Small intestine (tissue), 7 donors: ENCODE measurements at regions not wholly inside any gene's neighbourhood (a gene's known extent, or its start where the extent isn't known, plus 50 kb on each side); places are given as distances from the start of the nearest gene placed in this dataset.

ENCODE experiments used
- DNase-seq, 2 donors: peaks; one replicate each; pipeline versions ENCODE4 v3.0.0 to v3.0.0-alpha.2; 2013
- FAIRE-seq: peaks from 2 replicates; lab custom pipeline; 2012; peaks lifted over from hg19 to GRCh38; lab: Jason Lieb, UNC
- H3K27ac ChIP-seq, 3 donors: one replicate each; pipeline ENCODE4 v1.5.1; 2013; ENCODE audit warnings: low read length in 2 of 3, mild to moderate bottlenecking in 2 of 3, control low read depth in 1 of 3, inconsistent platforms in 1 of 3, low read depth in 1 of 3, moderate library complexity in 1 of 3
- H3K27me3 ChIP-seq, 3 donors: one replicate each; pipeline ENCODE4 v1.6.1; 2013; ENCODE audit warnings: low read length in 3 of 3, inconsistent platforms in 1 of 3; ENCODE audit not compliant: control insufficient read depth in 3 of 3, insufficient read depth in 3 of 3
- H3K36me3 ChIP-seq, 3 donors: one replicate each; pipeline ENCODE4 v1.6.1; 2013; ENCODE audit warnings: low read length in 3 of 3, inconsistent platforms in 1 of 3, low read depth in 1 of 3, mild to moderate bottlenecking in 1 of 3, moderate library complexity in 1 of 3; ENCODE audit not compliant: control insufficient read depth in 3 of 3, insufficient read depth in 2 of 3
- H3K4me1 ChIP-seq, 3 donors: one replicate each; pipeline ENCODE4 v1.6.1; 2013; ENCODE audit warnings: low read length in 2 of 3, inconsistent platforms in 1 of 3, low read depth in 1 of 3, mild to moderate bottlenecking in 1 of 3, moderate library complexity in 1 of 3; ENCODE audit not compliant: control insufficient read depth in 3 of 3, insufficient read depth in 2 of 3
- H3K4me3 ChIP-seq, 3 donors: one replicate each; pipeline ENCODE4 v1.5.1; 2013; ENCODE audit warnings: low read length in 3 of 3, control low read depth in 1 of 3, inconsistent platforms in 1 of 3, low read depth in 1 of 3, mild to moderate bottlenecking in 1 of 3, moderate library complexity in 1 of 3
- H3K9me3 ChIP-seq, 2 donors: one replicate each; pipeline ENCODE4 v1.6.1; 2013; ENCODE audit warnings: low read depth in 1 of 2, low read length in 1 of 2; ENCODE audit not compliant: control insufficient read depth in 2 of 2, insufficient read depth in 1 of 2
- WGBS, 3 donors: extraction: QIAGEN DNeasy Blood & Tissue Kit; methylation state at CpG; one replicate each; pipeline ENCODE4 v1.1.7; 2013; 5-methylcytosine and 5-hydroxymethylcytosine counted together
- donor health status: healthy with polysubstance abuse.
- donor health status: control.
- donor health status: control.
- donor health status: Bipolar disorder and iron deficiency.
- donor health status: healthy.

DNA sequence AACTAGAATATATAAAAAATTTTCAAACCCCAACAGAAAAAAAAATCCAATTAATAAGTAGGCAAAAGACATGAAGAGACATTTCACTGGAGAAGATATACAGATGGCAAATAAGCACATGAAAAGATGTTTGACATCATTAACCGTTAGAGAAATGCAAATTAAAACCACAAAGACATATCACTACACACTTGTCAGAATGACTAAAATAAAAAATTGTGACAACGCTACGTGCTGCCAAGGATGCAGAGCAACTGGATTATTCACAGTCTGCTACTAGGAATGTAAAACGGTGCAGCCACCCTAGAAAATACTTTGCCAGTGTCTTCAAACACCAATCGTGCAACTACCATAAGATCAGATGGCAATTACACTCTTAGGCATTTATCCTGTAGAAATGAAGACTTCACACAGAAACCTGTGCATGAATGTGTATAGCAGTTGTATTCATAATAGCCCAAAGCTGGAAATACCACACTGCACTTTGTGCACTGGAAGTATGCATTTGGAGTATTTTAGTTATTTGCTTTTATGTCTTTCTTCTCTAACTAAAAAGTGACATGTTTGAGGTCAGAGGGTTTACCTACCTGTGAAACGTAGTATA is 75.3 kb upstream of the PALMD start:
- no peaks in the 10 kb centered on the region for H3K4me1 ChIP-seq
- DNase-seq = no peak
- no peak overlapping the region for H3K27ac ChIP-seq
- no peak overlapping the region for H3K4me3 ChIP-seq
- H3K27me3 ChIP-seq = no peaks in the 10 kb centered on the region
- FAIRE-seq = no peak
- 58 to 71% (median 60%) methylated on average over 6 of the region's 6 CpGs for WGBS, 3 donors
- H3K9me3 ChIP-seq = no peaks in the 10 kb centered on the region
- H3K36me3 ChIP-seq = no peaks in the 10 kb centered on the region

GRCh38 chr1:99571092-99571734 is 74.7 kb upstream of the PALMD start:
- H3K27ac ChIP-seq = no peak overlapping the region
- no peaks in the 10 kb centered on the region for H3K27me3 ChIP-seq
- DNase-seq (no peak), FAIRE-seq (no peak)
- WGBS, 3 donors = 20 to 49% (median 33%) methylated on average over 6 of the region's 6 CpGs
- H3K4me3 ChIP-seq = no peak overlapping the region
- H3K36me3 ChIP-seq = no peaks in the 10 kb centered on the region
- no peaks in the 10 kb centered on the region for H3K4me1 ChIP-seq
- H3K9me3 ChIP-seq = no peaks in the 10 kb centered on the region

GRCh38 chr1:99573431-99574217 is 72.3 kb upstream of the PALMD start:
- 64 to 80% (median 67%) methylated on average over 3 of the region's 3 CpGs for WGBS, 3 donors
- no peak for DNase-seq
- FAIRE-seq = no peak
- Histone ChIP-seq H3K9me3 (no peaks in the 10 kb centered on the region), H3K27ac (no peak overlapping the region), H3K36me3 (no peaks in the 10 kb centered on the region), H3K27me3 (no peaks in the 10 kb centered on the region), H3K4me1 (no peaks in the 10 kb centered on the region), H3K4me3 (no peak overlapping the region)

- Histone ChIP-seq H3K27me3 (no peaks in the 10 kb centered on the region), H3K4me3 (no peak overlapping the region), H3K36me3 (no peaks in the 10 kb centered on the region), H3K9me3 (no peaks in the 10 kb centered on the region), H3K27ac (no peak overlapping the region), H3K4me1 (no peaks in the 10 kb centered on the region)
- WGBS, 3 donors = 67 to 74% (median 68%) methylated on average over 3 of the region's 3 CpGs
- no peak for DNase-seq
- FAIRE-seq = no peak
Measured at GRCh38 chr1:99577313-99577712, 68.6 kb upstream of the PALMD start.

GRCh38 chr1:99579691-99580172 is 66.2 kb upstream of the PALMD start:
- 24 to 41% (median 30%) methylated on average over 2 of the region's 2 CpGs for WGBS, 3 donors
- no peak for DNase-seq
- Histone ChIP-seq H3K9me3 (no peaks in the 10 kb centered on the region), H3K4me3 (no peak overlapping the region), H3K36me3 (no peaks in the 10 kb centered on the region), H3K27ac (no peak overlapping the region), H3K4me1 (no peaks in the 10 kb centered on the region), H3K27me3 (no peaks in the 10 kb centered on the region)
- FAIRE-seq = no peak

GRCh38 chr1:99580451-99580850 is 65.5 kb upstream of the PALMD start:
- WGBS, 3 donors = 88 to 90% (median 89%) methylated on average over 6 of the region's 6 CpGs
- Histone ChIP-seq H3K36me3 (no peaks in the 10 kb centered on the region), H3K27me3 (no peaks in the 10 kb centered on the region), H3K9me3 (no peaks in the 10 kb centered on the region), H3K4me3 (no peak overlapping the region), H3K27ac (no peak overlapping the region), H3K4me1 (no peaks in the 10 kb centered on the region)
- DNase-seq (no peak), FAIRE-seq (no peak)

GRCh38 chr1:99587008-99587407 is 58.9 kb upstream of the PALMD start:
- H3K4me1 ChIP-seq = no peaks in the 10 kb centered on the region
- no peak overlapping the region for H3K4me3 ChIP-seq
- WGBS, 3 donors = 62 to 70% (median 62%) methylated on average over 4 of the region's 4 CpGs
- H3K9me3 ChIP-seq = no peaks in the 10 kb centered on the region
- H3K27me3 ChIP-seq = no peaks in the 10 kb centered on the region
- H3K36me3 ChIP-seq = no peaks in the 10 kb centered on the region
- DNase-seq (no peak), FAIRE-seq (no peak)
- no peak overlapping the region for H3K27ac ChIP-seq

GRCh38 chr1:99589186-99589636 is 56.7 kb upstream of the PALMD start:
- no peaks in the 10 kb centered on the region for H3K36me3 ChIP-seq
- no peak overlapping the region for H3K27ac ChIP-seq
- no peaks in the 10 kb centered on the region for H3K9me3 ChIP-seq
- no peak overlapping the region for H3K4me3 ChIP-seq
- no peak for FAIRE-seq
- DNase-seq = peak; percentile 10 to 64
- no peaks in the 10 kb centered on the region for H3K4me1 ChIP-seq
- WGBS, 3 donors = 23 to 62% (median 38%) methylated on average over 4 of the region's 4 CpGs
- H3K27me3 ChIP-seq = no peaks in the 10 kb centered on the region
